ACC112 (cell line): ENCODE measurements at regions not wholly inside any gene's neighbourhood (a gene's known extent, or its start where the extent isn't known, plus 50 kb on each side); places are given as distances from the start of the nearest gene placed in this dataset.

Experiments used
- H2AFZ ChIP-seq: fragments of 200-600 bp; sonication (generic); one replicate; pipeline ENCODE4 v1.6.0; 2017; ENCODE audit warnings: antibody characterized with exemption, low read length; ENCODE audit not compliant: unreplicated experiment
- H3K27ac ChIP-seq: fragments of 200-600 bp; sonication (generic); 2 replicates; pipeline ENCODE4 v1.5.1; 2014; ENCODE audit warnings: low read depth, mild to moderate bottlenecking, antibody characterized with exemption, low read length, moderate library complexity
- H3K27me3 ChIP-seq: fragments of 200-600 bp; sonication (generic); 2 replicates; pipeline ENCODE4 v1.6.1; 2014; ENCODE audit warnings: mild to moderate bottlenecking, antibody characterized with exemption, low read length, moderate library complexity, mixed read lengths; ENCODE audit not compliant: insufficient read depth
- H3K36me3 ChIP-seq: fragments of 200-600 bp; sonication (generic); 2 replicates; pipeline ENCODE4 v1.6.1; 2016; ENCODE audit warnings: mild to moderate bottlenecking, antibody characterized with exemption, low read length, moderate library complexity, mixed read lengths; ENCODE audit not compliant: insufficient read depth
- H3K4me1 ChIP-seq: fragments of 200-600 bp; sonication (generic); one replicate; pipeline ENCODE4 v1.6.1; 2016; ENCODE audit warnings: low read length, mixed read lengths; ENCODE audit not compliant: insufficient read depth, unreplicated experiment, control insufficient read depth
- H3K4me3 ChIP-seq: fragments of 200-600 bp; sonication (generic); 2 replicates; pipeline ENCODE4 v1.5.1; 2014; ENCODE audit warnings: mild to moderate bottlenecking, low read depth, low read length
- H3K79me2 ChIP-seq: fragments of 200-600 bp; sonication (generic); one replicate; pipeline ENCODE4 v1.6.0; 2016; ENCODE audit warnings: low read length; ENCODE audit not compliant: control insufficient read depth, unreplicated experiment, insufficient read depth

- Histone ChIP-seq H3K4me3 (no peak overlapping the region), H3K79me2 (no peaks in the 10 kb centered on the region), H3K27me3 (peaks cover 26% of the 10 kb centered on the region), H2AFZ (no peak overlapping the region), H3K4me1 (no peaks in the 10 kb centered on the region), H3K36me3 (no peaks in the 10 kb centered on the region), H3K27ac (no peak overlapping the region)
Observed at GRCh38 chr11:112481431-112481830, 220.8 kb upstream of the PLET1 start.

GRCh38 chr11:112481893-112482292 is 221.2 kb upstream of the PLET1 start:
- no peaks in the 10 kb centered on the region for H3K79me2 ChIP-seq
- H3K27ac ChIP-seq: no peak overlapping the region
- H3K4me1 ChIP-seq: no peaks in the 10 kb centered on the region
- no peak overlapping the region for H3K4me3 ChIP-seq
- H3K36me3 ChIP-seq: no peaks in the 10 kb centered on the region
- H2AFZ ChIP-seq: no peak overlapping the region
- peaks cover 30% of the 10 kb centered on the region for H3K27me3 ChIP-seq

GRCh38 chr11:112485280-112485679 is 224.6 kb upstream of the PLET1 start:
- no peaks in the 10 kb centered on the region for H3K4me1 ChIP-seq
- no peak overlapping the region for H3K27ac ChIP-seq
- H2AFZ ChIP-seq: no peak overlapping the region
- no peak overlapping the region for H3K4me3 ChIP-seq
- H3K27me3 ChIP-seq: peaks cover 44% of the 10 kb centered on the region
- H3K36me3 ChIP-seq: no peaks in the 10 kb centered on the region
- H3K79me2 ChIP-seq: no peaks in the 10 kb centered on the region

GRCh38 chr11:112497826-112498225 is 237.2 kb upstream of the PLET1 start:
- Histone ChIP-seq H3K4me1 (no peaks in the 10 kb centered on the region), H3K79me2 (no peaks in the 10 kb centered on the region), H2AFZ (no peak overlapping the region), H3K4me3 (no peak overlapping the region), H3K36me3 (no peaks in the 10 kb centered on the region), H3K27me3 (peaks cover 33% of the 10 kb centered on the region), H3K27ac (no peak overlapping the region)

- Histone ChIP-seq H3K4me3 (no peak overlapping the region), H2AFZ (no peak overlapping the region), H3K36me3 (no peaks in the 10 kb centered on the region), H3K27ac (no peak overlapping the region), H3K4me1 (no peaks in the 10 kb centered on the region), H3K27me3 (peaks cover 34% of the 10 kb centered on the region), H3K79me2 (no peaks in the 10 kb centered on the region)
Observed at GRCh38 chr11:112498701-112499100, 238.0 kb upstream of the PLET1 start.

- no peak overlapping the region for H3K4me3 ChIP-seq
- H3K36me3 ChIP-seq: no peaks in the 10 kb centered on the region
- H3K79me2 ChIP-seq: no peaks in the 10 kb centered on the region
- H3K27me3 ChIP-seq: peaks cover 34% of the 10 kb centered on the region
- H3K27ac ChIP-seq: no peak overlapping the region
- no peak overlapping the region for H2AFZ ChIP-seq
- no peaks in the 10 kb centered on the region for H3K4me1 ChIP-seq
Observed at GRCh38 chr11:112499153-112499880, 238.7 kb upstream of the PLET1 start.

- no peak overlapping the region for H3K27ac ChIP-seq
- H3K27me3 ChIP-seq: peaks cover 34% of the 10 kb centered on the region
- H3K79me2 ChIP-seq: no peaks in the 10 kb centered on the region
- no peak overlapping the region for H2AFZ ChIP-seq
- H3K4me3 ChIP-seq: no peak overlapping the region
- H3K4me1 ChIP-seq: no peaks in the 10 kb centered on the region
- no peaks in the 10 kb centered on the region for H3K36me3 ChIP-seq
Observed at GRCh38 chr11:112499881-112500204, 239.2 kb upstream of the PLET1 start.

GRCh38 chr11:112503410-112503809 is 242.8 kb upstream of the PLET1 start:
- Histone ChIP-seq H2AFZ (no peak overlapping the region), H3K79me2 (no peaks in the 10 kb centered on the region), H3K4me3 (no peak overlapping the region), H3K36me3 (no peaks in the 10 kb centered on the region), H3K27ac (no peak overlapping the region), H3K4me1 (no peaks in the 10 kb centered on the region), H3K27me3 (peaks cover 41% of the 10 kb centered on the region)

GRCh38 chr11:112504056-112504455 is 243.4 kb upstream of the PLET1 start:
- peaks cover 42% of the 10 kb centered on the region for H3K27me3 ChIP-seq
- H3K4me1 ChIP-seq: no peaks in the 10 kb centered on the region
- no peaks in the 10 kb centered on the region for H3K79me2 ChIP-seq
- H3K4me3 ChIP-seq: no peak overlapping the region
- no peak overlapping the region for H2AFZ ChIP-seq
- H3K36me3 ChIP-seq: no peaks in the 10 kb centered on the region
- H3K27ac ChIP-seq: no peak overlapping the region

- H3K36me3 ChIP-seq: no peaks in the 10 kb centered on the region
- H3K4me3 ChIP-seq: no peak overlapping the region
- no peak overlapping the region for H2AFZ ChIP-seq
- H3K27me3 ChIP-seq: peaks cover 40% of the 10 kb centered on the region
- no peaks in the 10 kb centered on the region for H3K4me1 ChIP-seq
- no peak overlapping the region for H3K27ac ChIP-seq
- no peaks in the 10 kb centered on the region for H3K79me2 ChIP-seq
Observed at GRCh38 chr11:112506852-112507251, 246.2 kb upstream of the PLET1 start.

- Histone ChIP-seq H3K36me3 (no peaks in the 10 kb centered on the region), H3K27me3 (peaks cover 41% of the 10 kb centered on the region), H3K4me3 (no peak overlapping the region), H3K79me2 (no peaks in the 10 kb centered on the region), H2AFZ (no peak overlapping the region), H3K27ac (no peak overlapping the region), H3K4me1 (no peaks in the 10 kb centered on the region)
Observed at GRCh38 chr11:112507281-112507680, 246.6 kb upstream of the PLET1 start.
